Glutamatergic neuron (in vitro differentiated cells): ENCODE measurements at regions not wholly inside any gene's neighbourhood (a gene's known extent, or its start where the extent isn't known, plus 50 kb on each side); places are given as distances from the start of the nearest gene placed in this dataset.

Source experiments
- DNase-seq: peaks from one replicate; pipeline ENCODE4 v3.0.0; 2022
- H3K27ac Mint-ChIP-seq: one replicate; pipeline ENCODE4 v1.8.0; 2020; ENCODE audit warnings: mild to moderate bottlenecking, mixed read lengths, inconsistent platforms; ENCODE audit not compliant: unreplicated experiment
- H3K27me3 Mint-ChIP-seq: one replicate; pipeline ENCODE4 v1.8.0; 2020; ENCODE audit warnings: mild to moderate bottlenecking, moderate library complexity, mixed read lengths, inconsistent platforms; ENCODE audit not compliant: unreplicated experiment
- H3K36me3 Mint-ChIP-seq: one replicate; pipeline ENCODE4 v1.8.0; 2020; ENCODE audit warnings: mild to moderate bottlenecking, mixed read lengths, inconsistent platforms; ENCODE audit not compliant: unreplicated experiment
- H3K4me1 Mint-ChIP-seq: one replicate; pipeline ENCODE4 v1.8.0; 2020; ENCODE audit warnings: mild to moderate bottlenecking, low read depth, mixed read lengths, inconsistent platforms; ENCODE audit not compliant: unreplicated experiment
- H3K4me3 Mint-ChIP-seq: one replicate; pipeline ENCODE4 v1.8.0; 2020; ENCODE audit warnings: mild to moderate bottlenecking, mixed read lengths, inconsistent platforms; ENCODE audit not compliant: unreplicated experiment
- H3K9me3 Mint-ChIP-seq: one replicate; pipeline ENCODE4 v1.8.0; 2020; ENCODE audit warnings: mild to moderate bottlenecking, moderate library complexity, mixed read lengths, inconsistent platforms; ENCODE audit not compliant: unreplicated experiment
- CTCF ChIP-seq: fragments of 200-600 bp; sonication (generic); IDR thresholded peaks from one replicate; pipeline ENCODE4 v1.5.0; 2021; ENCODE audit not compliant: partially characterized antibody, unreplicated experiment

- Mint-ChIP-seq H3K27ac (peak overlapping the region; percentile 20), H3K36me3 (no peaks in the 10 kb centered on the region), H3K9me3 (peaks cover 3% of the 10 kb centered on the region), H3K4me1 (peaks cover 12% of the 10 kb centered on the region), H3K27me3 (peaks cover 7% of the 10 kb centered on the region), H3K4me3 (no peak overlapping the region)
- DNase-seq = no peak
- no peak for TF ChIP-seq CTCF
These were observed 134.5 kb upstream of the RET start for GRCh38 chr10:42942279-42942950.

- DNase-seq = no peak
- H3K27me3 Mint-ChIP-seq = peaks cover 7% of the 10 kb centered on the region
- H3K9me3 Mint-ChIP-seq = peaks cover 3% of the 10 kb centered on the region
- H3K36me3 Mint-ChIP-seq = no peaks in the 10 kb centered on the region
- H3K4me1 Mint-ChIP-seq = peaks cover 12% of the 10 kb centered on the region
- TF ChIP-seq CTCF = no peak
- no peak overlapping the region for H3K4me3 Mint-ChIP-seq
- peak overlapping the region; percentile 20 for H3K27ac Mint-ChIP-seq
These were observed 133.6 kb upstream of the RET start for GRCh38 chr10:42943025-42943818.

GRCh38 chr10:42948040-42948439 lies 128.8 kb upstream of the RET start:
- DNase-seq = no peak
- Mint-ChIP-seq H3K4me3 (no peak overlapping the region), H3K36me3 (no peaks in the 10 kb centered on the region), H3K27me3 (peaks cover 4% of the 10 kb centered on the region), H3K4me1 (peaks cover 2% of the 10 kb centered on the region), H3K27ac (no peak overlapping the region), H3K9me3 (peaks cover 2% of the 10 kb centered on the region)
- no peak for TF ChIP-seq CTCF

GRCh38 chr10:42949287-42949686 lies 127.6 kb upstream of the RET start:
- Mint-ChIP-seq H3K27me3 (peaks cover 4% of the 10 kb centered on the region), H3K4me3 (no peak overlapping the region), H3K36me3 (no peaks in the 10 kb centered on the region), H3K27ac (no peak overlapping the region), H3K4me1 (peaks cover 2% of the 10 kb centered on the region), H3K9me3 (peaks cover 2% of the 10 kb centered on the region)
- TF ChIP-seq CTCF = no peak
- no peak for DNase-seq
